Hepatic stellate cell (primary cell): ENCODE measurements at regions not wholly inside any gene's neighbourhood (a gene's known extent, or its start where the extent isn't known, plus 50 kb on each side); places are given as distances from the start of the nearest gene placed in this dataset.
A peak's percentile ranks its signal among the peaks of the same experiment; 100 is the strongest.

Experiments
- DNase-seq: peaks from one replicate; pipeline ENCODE4 v3.0.0; 2011; ENCODE audit warnings: low spot score

GRCh38 chr7:45235905-45236304, 78.3 kb downstream of the RAMP3 start:
- DNase-seq, result no peak

GRCh38 chr7:45236666-45237065, 79.1 kb downstream of the RAMP3 start:
- no peak for DNase-seq

DNA sequence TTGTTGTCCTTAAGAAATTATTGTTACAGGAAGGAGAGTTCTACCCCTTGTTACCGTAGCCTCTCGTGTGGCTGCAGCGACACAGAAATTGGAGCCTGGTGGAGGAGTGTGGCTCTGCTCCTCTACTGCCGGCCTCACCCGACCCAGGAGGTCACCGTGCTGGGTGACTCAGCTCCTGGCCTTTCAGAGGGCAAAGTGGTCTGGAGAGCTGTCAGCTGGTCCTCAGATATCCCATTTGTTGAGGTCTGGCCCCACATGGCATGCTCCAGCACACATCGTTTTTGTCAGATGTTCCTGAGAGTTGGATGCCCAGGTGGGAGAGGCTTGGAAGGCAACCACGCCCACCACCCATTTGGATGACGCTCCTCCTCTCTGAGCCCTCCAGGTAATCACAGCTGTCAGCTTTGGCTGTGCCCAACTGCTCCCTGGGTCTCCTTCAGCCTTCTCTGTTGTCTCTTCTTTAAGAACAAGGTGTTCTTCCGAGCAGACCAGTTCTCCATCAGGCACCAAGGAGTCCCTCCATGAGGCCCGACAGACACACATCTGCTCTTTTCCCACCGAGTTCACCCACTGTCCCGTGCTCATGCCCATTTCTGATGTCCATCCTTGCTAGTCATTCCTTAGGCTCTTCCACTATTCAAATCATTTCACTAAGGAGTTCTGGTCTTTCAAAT, 80.3 kb downstream of the RAMP3 start:
- DNase-seq, result no peak

DNA sequence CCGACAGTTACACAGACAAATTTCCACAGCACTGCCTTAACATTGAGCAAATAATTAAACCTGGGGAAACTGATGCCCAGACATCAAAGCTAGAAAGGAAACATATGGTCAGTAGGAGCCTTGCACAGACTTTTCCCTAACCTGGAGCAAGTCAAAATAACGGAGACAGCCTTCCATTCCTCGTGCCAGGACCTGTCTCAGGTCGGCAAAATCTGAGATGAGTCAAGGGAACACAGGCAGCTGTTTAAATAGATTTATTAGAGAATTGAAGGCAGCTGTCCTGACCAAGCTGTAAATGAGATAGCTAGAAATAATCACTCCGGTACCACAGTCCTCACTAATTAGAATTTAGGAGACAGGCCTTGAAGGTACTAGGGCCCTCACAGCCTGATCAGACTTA, 81.2 kb downstream of the RAMP3 start:
- DNase-seq, result no peak

DNA sequence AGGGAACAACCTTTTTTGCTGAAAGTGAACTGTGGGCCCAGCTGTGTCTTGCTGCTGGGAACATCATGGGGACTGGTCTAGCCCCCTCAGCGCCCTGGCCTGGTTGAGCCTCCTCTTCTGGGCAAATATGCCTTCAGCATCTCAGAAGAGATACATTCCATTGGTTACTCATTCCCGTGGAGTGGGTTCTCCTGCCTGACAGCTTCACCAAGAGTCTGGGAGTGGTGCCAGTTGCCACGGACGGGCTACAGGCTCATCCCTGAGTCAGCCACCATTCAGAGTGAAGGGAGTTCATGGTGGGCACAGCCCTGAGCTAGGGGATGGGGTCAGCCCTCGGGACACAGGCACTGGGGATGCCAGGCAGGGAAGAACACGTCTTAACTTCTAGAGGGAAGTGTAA, 81.9 kb downstream of the RAMP3 start:
- peak; percentile 42 for DNase-seq

GRCh38 chr7:45240273-45240771, 82.7 kb downstream of the RAMP3 start:
- DNase-seq, result no peak

- DNase-seq, result no peak
Measured at GRCh38 chr7:45240926-45241325, 83.3 kb downstream of the RAMP3 start.

DNA sequence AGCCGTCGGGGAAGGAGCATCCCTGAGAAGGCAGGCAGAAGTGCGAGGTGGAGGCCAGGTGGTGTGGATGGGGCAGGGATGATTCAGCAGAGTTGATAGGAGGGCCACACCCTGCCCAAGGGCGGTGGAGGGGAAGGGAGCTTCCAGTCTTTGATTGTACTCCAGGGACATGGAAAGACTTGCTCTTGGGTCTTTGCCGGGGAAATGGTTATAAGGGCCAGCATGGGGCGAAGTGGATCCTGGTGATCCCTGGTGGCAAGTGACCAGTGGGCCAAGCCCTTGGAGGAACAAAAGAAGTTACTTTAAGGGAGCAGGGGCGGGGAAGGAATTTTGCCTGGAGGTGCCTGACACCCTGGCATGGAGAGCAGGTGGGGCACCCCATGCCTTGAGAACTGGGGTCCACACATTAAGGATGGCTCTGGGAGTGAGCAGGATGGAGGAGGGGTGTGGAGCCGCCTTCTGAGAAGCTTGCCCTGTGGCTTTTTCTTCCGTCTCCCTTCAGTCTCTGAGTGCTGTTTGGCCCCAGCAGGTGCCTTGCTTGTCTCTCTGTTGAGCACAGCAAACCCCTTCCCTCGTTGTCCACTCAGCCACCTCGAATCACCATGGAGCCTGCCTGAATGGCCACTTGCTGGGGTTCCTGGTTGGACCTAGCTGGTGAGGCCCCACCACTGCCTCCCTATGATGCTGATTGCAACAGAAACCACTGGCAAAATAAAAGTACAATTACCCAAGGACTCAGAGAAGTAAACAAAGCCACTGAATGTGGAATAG, 83.9 kb downstream of the RAMP3 start:
- DNase-seq, result no peak

DNA sequence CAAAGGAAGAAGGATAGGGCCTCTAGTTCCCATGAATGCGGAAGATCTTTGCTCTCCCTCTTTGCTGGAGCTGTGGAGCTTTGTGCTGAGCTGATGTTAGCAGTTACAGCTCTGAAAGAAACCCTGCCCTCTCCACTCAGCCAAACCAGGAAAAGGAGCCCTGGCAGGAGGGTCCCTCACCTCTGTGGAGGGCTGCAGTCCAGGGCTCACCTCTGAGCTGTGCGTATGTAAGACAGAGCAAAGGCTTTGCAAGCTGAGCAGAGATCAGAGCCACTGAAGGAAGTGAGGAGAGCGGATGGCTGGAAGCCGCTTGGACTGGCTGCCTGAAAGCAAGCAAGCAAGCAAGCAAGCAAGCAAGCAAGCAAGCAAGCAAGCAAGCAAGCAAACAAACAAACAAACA, 84.7 kb downstream of the RAMP3 start:
- no peak for DNase-seq

GRCh38 chr7:45242698-45243097, 85.1 kb downstream of the RAMP3 start:
- DNase-seq, result no peak

- no peak for DNase-seq
Measured at GRCh38 chr7:45244981-45245380, 87.4 kb downstream of the RAMP3 start.

DNA sequence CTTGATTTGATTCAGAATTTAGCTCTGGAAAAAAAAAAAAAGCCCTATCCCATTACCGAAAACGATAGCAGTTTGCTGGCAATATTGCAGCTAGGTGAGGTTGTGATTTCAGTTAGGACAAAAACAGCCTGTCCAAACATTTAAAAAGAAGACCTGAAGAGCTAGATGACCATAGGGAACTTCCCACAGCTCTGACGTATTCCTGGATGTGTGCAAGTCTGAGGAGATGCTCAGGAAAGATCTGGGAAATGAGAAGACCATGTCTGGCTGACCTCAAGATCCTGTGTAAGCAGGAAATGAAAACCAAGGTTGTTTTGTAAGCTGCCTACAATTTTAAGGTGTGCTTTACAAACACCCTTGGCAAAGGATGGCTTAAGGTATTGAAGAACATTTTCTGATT, 88.7 kb downstream of the RAMP3 start:
- DNase-seq, result no peak

DNA sequence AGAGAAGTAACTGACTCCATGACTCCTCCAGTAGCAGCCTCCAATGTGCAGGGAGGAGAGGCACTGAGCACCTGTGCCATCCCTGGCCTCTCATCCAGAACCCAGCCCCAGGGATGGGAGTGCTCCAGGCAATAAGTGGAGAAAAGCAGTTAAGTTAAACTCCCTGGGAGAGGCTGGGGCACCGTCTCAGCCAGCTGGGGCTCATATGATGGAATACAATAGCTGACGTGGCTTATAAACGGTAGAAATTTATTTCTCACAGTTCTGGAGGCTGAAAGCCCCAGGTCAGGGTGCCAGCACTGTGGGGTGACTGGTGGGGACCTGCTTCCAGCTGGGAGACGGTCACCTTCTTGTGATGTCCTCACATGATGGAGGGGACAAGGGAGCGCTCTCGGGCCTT, 94.7 kb downstream of the RAMP3 start:
- no peak for DNase-seq

DNA sequence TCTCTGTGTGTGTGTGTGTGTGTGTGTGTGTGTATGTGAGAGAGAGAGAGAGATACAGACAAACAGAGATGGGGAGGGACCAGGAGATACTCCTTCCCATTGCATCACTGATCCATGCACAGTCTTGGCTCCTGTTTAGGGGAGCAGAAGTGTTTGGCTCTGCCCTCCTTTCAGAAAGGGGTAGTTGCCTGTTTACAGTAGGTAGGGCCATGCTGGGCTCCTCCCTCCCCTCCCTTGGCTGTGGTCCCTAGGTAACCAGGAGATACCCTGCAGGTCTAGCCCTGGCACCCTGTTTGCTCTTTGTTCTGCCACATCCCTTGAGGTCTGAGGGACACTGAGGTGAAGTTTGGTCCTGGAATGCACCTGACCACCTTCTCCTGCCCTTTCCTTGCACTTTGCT, 95.3 kb downstream of the RAMP3 start:
- no peak for DNase-seq

- DNase-seq, result no peak
Measured at GRCh38 chr7:45253368-45253767, 95.8 kb downstream of the RAMP3 start.

DNA sequence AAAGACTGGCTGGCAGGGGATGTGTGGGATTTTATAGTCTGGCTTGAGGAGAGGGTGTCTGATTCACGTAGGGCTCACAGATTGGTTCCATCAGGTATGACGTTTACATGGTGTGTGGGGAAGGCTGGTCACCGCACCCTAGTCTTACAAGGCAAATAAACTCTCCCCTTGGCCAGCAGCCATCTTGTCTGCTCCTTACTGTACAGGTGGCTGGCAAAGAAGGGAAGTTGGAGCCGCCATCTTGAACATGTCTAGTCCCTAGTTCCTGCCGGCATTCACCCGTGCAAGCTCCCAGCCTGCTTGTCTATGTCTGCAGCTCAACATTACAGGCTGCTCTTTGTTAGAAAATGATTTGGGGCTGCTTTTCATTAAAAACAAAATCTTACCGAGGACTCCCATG, 97.6 kb downstream of the RAMP3 start:
- no peak for DNase-seq

- no peak for DNase-seq
Measured at GRCh38 chr7:45256309-45256708, 98.7 kb downstream of the RAMP3 start.

GRCh38 chr7:45256775-45257174, 99.2 kb downstream of the RAMP3 start:
- DNase-seq, result no peak

DNA sequence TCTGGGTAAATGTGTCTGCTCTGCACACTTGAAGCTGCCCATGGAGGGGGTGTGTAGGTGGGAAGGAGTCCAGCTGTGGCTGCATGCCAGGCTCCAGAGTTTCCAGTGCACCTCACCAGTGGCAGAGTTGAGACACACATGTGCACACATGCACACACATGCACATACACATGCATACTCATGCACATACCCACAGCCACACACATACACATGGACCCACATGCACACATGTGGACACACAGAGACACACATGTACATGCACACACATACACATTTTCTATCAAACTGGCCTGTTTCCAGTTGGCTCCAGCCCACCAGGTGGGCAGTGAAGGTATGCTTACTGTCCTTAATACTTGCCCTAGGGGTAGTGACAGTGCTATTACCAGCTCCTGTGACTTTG, 99.7 kb downstream of the RAMP3 start:
- no peak for DNase-seq

DNA sequence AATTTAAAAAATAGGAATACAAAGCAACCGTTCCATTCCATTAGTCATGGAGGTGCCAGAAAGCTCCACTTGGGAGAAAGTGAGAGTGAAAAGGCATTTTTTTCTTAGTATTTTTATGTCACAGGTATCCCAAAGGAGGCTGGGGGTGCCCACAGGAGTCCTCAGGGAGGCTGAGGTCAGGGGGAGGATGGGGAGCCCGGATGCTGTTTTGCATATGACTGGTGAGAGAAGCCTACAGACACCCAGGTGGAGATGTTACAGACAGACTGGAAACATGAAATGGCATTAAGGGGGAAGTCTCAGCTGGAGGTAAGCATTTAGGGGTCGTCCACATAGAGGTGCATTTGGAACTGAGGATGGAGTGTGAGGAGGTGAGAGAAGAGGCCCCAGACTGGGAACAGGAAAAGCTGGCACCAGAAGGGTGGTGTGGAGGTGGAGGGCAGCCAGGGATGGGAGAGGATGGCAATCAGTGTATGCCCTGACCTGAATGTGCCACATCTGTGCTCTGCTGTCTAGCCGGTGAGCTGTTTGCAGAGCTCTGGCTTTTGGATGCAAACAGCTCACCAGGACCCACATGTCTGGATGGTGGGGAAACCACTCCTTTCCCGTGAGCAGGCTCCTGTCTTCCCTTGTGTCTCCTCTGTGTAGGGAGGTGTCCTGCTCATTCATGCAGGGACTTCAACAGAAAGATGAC, 101.1 kb downstream of the RAMP3 start:
- no peak for DNase-seq

GRCh38 chr7:45259227-45259596, 101.6 kb downstream of the RAMP3 start:
- no peak for DNase-seq

DNA sequence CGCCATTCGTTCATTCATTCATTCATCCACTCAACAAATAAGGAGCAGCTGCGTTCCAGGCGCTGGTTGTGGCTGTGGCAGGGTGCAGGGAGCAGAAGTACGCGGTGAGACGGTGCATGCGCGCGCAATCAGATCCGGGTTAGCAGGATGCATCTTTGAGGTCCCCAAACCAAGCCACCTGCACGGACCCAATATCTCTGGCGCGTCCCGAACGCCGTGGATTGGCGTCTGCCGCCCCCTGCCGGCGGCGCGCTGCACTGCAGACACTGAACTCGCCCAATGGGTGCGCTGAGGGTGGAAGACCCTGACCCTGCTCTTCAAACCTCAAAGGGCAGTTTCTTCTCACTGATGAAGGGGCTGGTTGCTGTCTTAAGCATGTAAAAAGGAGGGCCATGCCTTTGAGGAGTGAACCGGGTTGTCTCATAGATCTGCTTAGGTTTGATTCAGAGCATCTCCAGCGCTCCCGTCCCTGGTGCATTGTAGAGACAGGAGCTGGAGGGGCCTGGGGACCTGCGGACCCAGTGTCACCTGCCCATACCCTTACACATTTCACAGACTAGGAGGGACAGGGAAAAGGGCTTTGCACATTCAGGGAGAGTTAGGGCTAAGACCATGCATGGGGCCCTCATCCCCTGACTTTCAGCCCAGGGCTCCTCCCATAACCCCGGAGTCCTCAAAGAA, 102.5 kb downstream of the RAMP3 start:
- DNase-seq, result peak; percentile 47

DNA sequence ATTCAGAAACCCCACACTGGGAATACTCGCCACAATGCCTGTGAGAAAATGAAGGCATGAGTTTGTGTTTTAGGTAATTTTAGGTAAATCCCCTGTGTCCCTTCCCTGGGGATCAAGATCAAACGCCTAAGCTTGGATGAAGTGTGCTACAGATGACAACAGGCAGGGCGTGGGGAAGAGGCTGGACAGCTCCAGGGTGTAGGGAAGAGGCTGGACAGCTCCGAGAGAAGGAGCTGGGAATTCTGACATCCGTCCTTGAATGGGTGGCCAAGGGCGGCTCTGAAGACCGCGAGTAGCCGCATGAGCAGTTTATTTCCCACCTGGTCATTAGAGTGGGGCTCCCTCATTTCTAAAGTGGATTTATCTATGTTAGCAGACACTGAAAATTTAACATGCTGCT, 109.7 kb downstream of the RAMP3 start:
- DNase-seq, result no peak
